SK-N-MC (cell line): ENCODE measurements at regions not wholly inside any gene's neighbourhood (a gene's known extent, or its start where the extent isn't known, plus 50 kb on each side); places are given as distances from the start of the nearest gene placed in this dataset.

Source experiments
- DNase-seq: peaks from one replicate; pipeline ENCODE4 v3.0.0-alpha.2; 2011; ENCODE audit warnings: low read depth, low spot score
- H3K27ac ChIP-seq: fragments of 200-600 bp; sonication (generic); 2 replicates; pipeline ENCODE4 v1.5.1; 2016; ENCODE audit warnings: mixed run types
- H3K36me3 ChIP-seq: fragments of 200-600 bp; sonication (generic); 2 replicates; pipeline ENCODE4 v1.6.1; 2017; ENCODE audit warnings: antibody characterized with exemption, low read length, mixed read lengths; ENCODE audit not compliant: insufficient read depth
- H3K4me3 ChIP-seq: fragments of 200-600 bp; sonication (generic); 2 replicates; pipeline ENCODE4 v1.5.1; 2016
- H3K9ac ChIP-seq: fragments of 200-600 bp; sonication (generic); 2 replicates; pipeline ENCODE4 v1.8.0; 2017; ENCODE audit warnings: mixed run types, mixed read lengths; ENCODE audit not compliant: insufficient read length
- H3K9me3 ChIP-seq: fragments of 200-600 bp; sonication (generic); 2 replicates; pipeline ENCODE4 v1.6.1; 2017; ENCODE audit warnings: low read depth, mild to moderate bottlenecking, antibody characterized with exemption, low read length, moderate library complexity, mixed read lengths
- EZH2 ChIP-seq: fragments of 200-600 bp; sonication (generic); IDR thresholded peaks from one replicate; pipeline ENCODE4 v1.6.1; 2017; ENCODE audit warnings: antibody characterized with exemption
- FOXP2 ChIP-seq: optimal IDR thresholded peaks from 2 replicates; pipeline ENCODE3; 2011; ENCODE audit warnings: mild to moderate bottlenecking, moderate library complexity; ENCODE audit not compliant: insufficient read depth; ENCODE audit errors: extremely low read length, control extremely low read depth
- POLR2AphosphoS5 ChIP-seq: IDR thresholded peaks from 2 replicates; pipeline ENCODE4 v1.6.1; 2012; ENCODE audit warnings: mild to moderate bottlenecking, low read depth, low read length, borderline replicate concordance

DNA sequence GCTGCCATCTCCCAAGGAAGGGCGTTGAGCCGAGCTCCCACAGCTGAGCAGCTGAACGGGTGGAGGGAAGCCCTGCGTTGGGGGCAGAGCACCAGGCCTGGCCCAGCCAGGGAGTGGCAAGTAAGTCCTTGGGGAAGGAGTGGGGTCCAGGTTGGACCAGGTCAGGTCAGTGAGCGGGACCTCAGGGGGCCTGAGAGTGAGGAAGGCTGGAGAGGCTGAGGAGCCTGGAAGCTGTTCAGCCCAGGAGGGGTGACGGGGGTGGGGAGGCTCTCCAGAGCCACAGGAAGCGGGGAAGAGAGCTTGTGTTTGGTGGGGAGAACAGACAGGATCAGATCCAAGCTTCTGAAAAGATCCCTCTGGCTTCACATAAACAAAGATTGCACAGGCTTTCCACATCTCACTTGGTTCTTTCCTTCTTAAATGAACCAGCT lies 55.4 kb upstream of the ATP12A start:
- H3K4me3 ChIP-seq = no peak overlapping the region
- no peak overlapping the region for H3K9ac ChIP-seq

GRCh38 chr13:24625331-24625731 lies 54.9 kb upstream of the ATP12A start:
- Histone ChIP-seq H3K9ac (no peak overlapping the region), H3K27ac (peak overlapping the region; percentile 73), H3K9me3 (no peaks in the 10 kb centered on the region), H3K36me3 (no peaks in the 10 kb centered on the region), H3K4me3 (no peak overlapping the region)
- TF ChIP-seq FOXP2 (no peak), POLR2AphosphoS5 (no peak), EZH2 (no peak)
- no peak for DNase-seq

More for the DNA sequence above, 55.4 kb upstream of the ATP12A start:
- Histone ChIP-seq H3K36me3 (no peaks in the 10 kb centered on the region), H3K9me3 (no peaks in the 10 kb centered on the region), H3K27ac (peak overlapping the region; percentile 73; the same call in 1 of the 2 replicates)
- no peak for DNase-seq
- TF ChIP-seq FOXP2 (no peak), POLR2AphosphoS5 (no peak), EZH2 (no peak)

DNA sequence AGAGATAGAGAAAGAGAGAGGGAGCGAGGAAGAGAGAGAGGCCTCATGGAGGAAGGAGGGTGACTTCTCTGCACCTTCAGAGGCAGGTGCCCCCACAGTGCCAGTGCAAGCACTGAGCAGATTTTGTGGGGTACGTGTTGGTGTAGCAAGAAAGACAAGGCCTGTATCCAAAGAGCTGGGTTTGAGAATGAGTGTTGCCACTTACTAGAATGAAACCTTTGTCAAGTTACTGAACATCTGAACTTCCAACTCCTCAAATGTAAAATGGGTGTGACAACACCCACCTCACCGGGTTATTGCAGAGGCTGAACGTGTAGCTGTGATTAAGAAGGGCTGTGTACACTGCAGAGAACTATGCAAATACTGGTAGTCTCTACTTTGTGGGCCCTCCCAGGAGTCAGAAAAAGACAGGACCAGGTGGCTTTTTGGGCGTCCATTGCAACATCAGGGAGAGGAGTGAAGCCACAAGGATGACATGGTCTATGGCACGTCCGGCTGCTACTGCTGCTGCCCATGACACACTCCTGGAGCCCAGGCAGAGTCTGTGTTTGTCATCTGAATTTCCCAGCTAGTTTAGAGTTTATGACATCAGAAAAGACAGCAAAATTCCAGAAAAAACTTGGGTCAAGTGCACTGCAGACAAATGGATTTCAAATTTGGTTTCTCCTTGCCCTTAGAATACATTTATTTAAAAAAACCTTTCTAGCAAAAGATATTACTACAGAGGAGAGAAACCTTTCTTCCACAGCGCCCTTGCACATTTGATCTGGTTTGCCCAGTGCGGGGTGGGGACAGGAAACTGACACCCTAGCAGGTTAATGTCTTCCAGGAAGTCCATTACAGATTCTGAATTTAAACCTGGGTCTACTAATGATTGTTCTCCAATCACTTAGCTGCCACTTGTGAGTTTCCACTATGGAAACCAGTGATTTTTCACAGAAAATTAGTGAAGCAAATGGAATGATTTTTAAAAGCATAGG lies 54.0 kb upstream of the ATP12A start:
- no peak overlapping the region for H3K9ac ChIP-seq
- no peak for TF ChIP-seq FOXP2
- no peak for TF ChIP-seq EZH2
- DNase-seq = no peak
- no peaks in the 10 kb centered on the region for H3K9me3 ChIP-seq
- peak overlapping the region; percentile 73; the same call in 1 of the 2 replicates for H3K27ac ChIP-seq
- H3K36me3 ChIP-seq = no peaks in the 10 kb centered on the region
- H3K4me3 ChIP-seq = no peak overlapping the region

GRCh38 chr13:24627090-24627714 lies 53.0 kb upstream of the ATP12A start:
- DNase-seq = no peak

GRCh38 chr13:24627946-24628345 lies 52.3 kb upstream of the ATP12A start:
- no peak for DNase-seq

More at GRCh38 chr13:24627090-24627714, 53.0 kb upstream of the ATP12A start:
- Histone ChIP-seq H3K36me3 (no peaks in the 10 kb centered on the region), H3K4me3 (no peak overlapping the region), H3K9ac (no peak overlapping the region), H3K9me3 (no peaks in the 10 kb centered on the region), H3K27ac (no peak overlapping the region)
- no peak for TF ChIP-seq EZH2
- TF ChIP-seq FOXP2 = no peak
- TF ChIP-seq POLR2AphosphoS5 = no peak

DNA sequence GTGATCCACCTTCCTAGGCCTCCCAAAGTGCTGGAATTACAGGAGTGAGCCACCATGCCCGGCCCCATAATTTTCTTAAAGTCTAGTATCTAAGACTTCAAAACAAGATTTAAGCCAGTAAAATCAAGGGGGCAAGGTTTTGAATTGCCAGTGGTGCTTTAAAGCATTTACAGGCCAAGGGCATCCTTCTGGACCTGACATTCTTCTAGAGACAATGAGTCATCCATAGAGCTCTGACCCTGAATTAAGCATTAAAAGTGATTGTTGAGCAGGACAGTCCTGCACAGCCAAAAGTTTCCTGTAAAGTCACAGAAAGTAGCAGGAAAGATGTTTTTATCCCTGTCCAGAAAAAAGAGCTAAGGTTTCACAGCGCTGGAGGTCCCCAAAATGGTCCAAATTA lies 50.9 kb upstream of the ATP12A start:
- Histone ChIP-seq H3K9ac (no peak overlapping the region), H3K9me3 (no peaks in the 10 kb centered on the region), H3K36me3 (no peaks in the 10 kb centered on the region), H3K4me3 (no peak overlapping the region), H3K27ac (peak overlapping the region; percentile 67; the same call in 1 of the 2 replicates)
- TF ChIP-seq POLR2AphosphoS5 = no peak
- TF ChIP-seq FOXP2 = no peak
- no peak for TF ChIP-seq EZH2
- no peak for DNase-seq

More at GRCh38 chr13:24627946-24628345, 52.3 kb upstream of the ATP12A start:
- H3K9ac ChIP-seq = no peak overlapping the region
- no peaks in the 10 kb centered on the region for H3K36me3 ChIP-seq
- H3K4me3 ChIP-seq = no peak overlapping the region
- H3K9me3 ChIP-seq = no peaks in the 10 kb centered on the region
- H3K27ac ChIP-seq = no peak overlapping the region
- TF ChIP-seq POLR2AphosphoS5 (no peak), EZH2 (no peak), FOXP2 (no peak)

GRCh38 chr13:24630121-24630520 lies 50.1 kb upstream of the ATP12A start:
- peak overlapping the region; percentile 67; the same call in 1 of the 2 replicates for H3K27ac ChIP-seq
- no peaks in the 10 kb centered on the region for H3K36me3 ChIP-seq
- no peaks in the 10 kb centered on the region for H3K9me3 ChIP-seq
- peak overlapping the region; percentile 14 for H3K4me3 ChIP-seq
- no peak overlapping the region for H3K9ac ChIP-seq
- peak; percentile 60 for DNase-seq
- TF ChIP-seq POLR2AphosphoS5 (no peak), FOXP2 (no peak), EZH2 (no peak)
